SU-DHL-6 (cell line): ENCODE measurements at regions not wholly inside any gene's neighbourhood (a gene's known extent, or its start where the extent isn't known, plus 50 kb on each side); places are given as distances from the start of the nearest gene placed in this dataset.

Source experiments
- H2AFZ ChIP-seq: fragments of 200-600 bp; sonication (generic); 2 replicates; pipeline ENCODE4 v1.6.1; 2014; ENCODE audit warnings: low read depth, mild to moderate bottlenecking, moderate library complexity, mixed read lengths, antibody characterized with exemption, low read length; ENCODE audit not compliant: severe bottlenecking
- H3F3A ChIP-seq: fragments of 200-600 bp; shearing (Covaris generic); 2 replicates; pipeline ENCODE4 v1.6.0; 2016; ENCODE audit warnings: antibody characterized with exemption, mild to moderate bottlenecking; ENCODE audit not compliant: insufficient read depth
- H3K27ac ChIP-seq: fragments of 200-600 bp; sonication (generic); 2 replicates; pipeline ENCODE4 v1.5.1; 2016; ENCODE audit warnings: low read depth, mild to moderate bottlenecking, low read length, moderate library complexity, mixed read lengths
- H3K27me3 ChIP-seq: fragments of 200-600 bp; sonication (generic), shearing (Covaris generic); 2 replicates; pipeline ENCODE4 v1.6.0; 2014; ENCODE audit warnings: mild to moderate bottlenecking, low read length
- H3K36me3 ChIP-seq: fragments of 200-600 bp; sonication (generic); 2 replicates; pipeline ENCODE4 v1.6.1; 2014; ENCODE audit warnings: mild to moderate bottlenecking, low read length, mixed read lengths
- H3K4me2 ChIP-seq: fragments of 300-600, 200-600 bp; shearing (Covaris generic), sonication (generic); 2 replicates; pipeline ENCODE4 v1.6.0; 2014; ENCODE audit warnings: low read length, low read depth, mild to moderate bottlenecking; ENCODE audit not compliant: poor library complexity, severe bottlenecking
- H3K4me3 ChIP-seq: fragments of 200-600 bp; sonication (generic); 2 replicates; pipeline ENCODE4 v1.5.1; 2014; ENCODE audit warnings: antibody characterized with exemption, low read length, mild to moderate bottlenecking, mixed read lengths; ENCODE audit not compliant: insufficient read depth, poor library complexity, severe bottlenecking
- H3K79me2 ChIP-seq: fragments of 200-600 bp; sonication (generic); 2 replicates; pipeline ENCODE4 v1.6.1; 2014; ENCODE audit warnings: mild to moderate bottlenecking, low read length, moderate library complexity; ENCODE audit not compliant: insufficient read depth
- H3K9ac ChIP-seq: fragments of 200-600 bp; sonication (generic); 2 replicates; pipeline ENCODE4 v1.7.0; 2014; ENCODE audit warnings: mild to moderate bottlenecking, low read length
- H3K9me2 ChIP-seq: fragments of 200-600 bp; sonication (generic); replicated peaks from 2 replicates; pipeline ENCODE4 v1.6.1; 2014; ENCODE audit warnings: low read length; ENCODE audit not compliant: insufficient read depth
- H3K9me3 ChIP-seq: fragments of 200-600 bp; sonication (generic); 2 replicates; pipeline ENCODE4 v1.6.1; 2014; ENCODE audit warnings: low read length, mixed read lengths; ENCODE audit not compliant: insufficient read depth
- H4K20me1 ChIP-seq: fragments of 200-600 bp; sonication (generic); 2 replicates; pipeline ENCODE4 v1.6.1; 2014; ENCODE audit warnings: low read depth, mild to moderate bottlenecking, antibody characterized with exemption, low read length, moderate library complexity, mixed read lengths
- EZH2phosphoT487 ChIP-seq: fragments of 200-600 bp; sonication (generic), shearing (Covaris generic); conservative IDR thresholded peaks from 2 replicates; pipeline ENCODE4 v1.6.1; 2018; ENCODE audit warnings: mild to moderate bottlenecking, antibody characterized with exemption, low read length, moderate library complexity, mixed read lengths
- TF ChIP-seq, protein P1 (sequence below): fragments of 200-600 bp; sonication (generic); IDR thresholded peaks from one replicate; pipeline ENCODE4 v1.5.1; 2017; ENCODE audit warnings: antibody characterized with exemption, mild to moderate bottlenecking, low read length, moderate library complexity; ENCODE audit not compliant: insufficient read depth, poor library complexity, severe bottlenecking

DNA sequence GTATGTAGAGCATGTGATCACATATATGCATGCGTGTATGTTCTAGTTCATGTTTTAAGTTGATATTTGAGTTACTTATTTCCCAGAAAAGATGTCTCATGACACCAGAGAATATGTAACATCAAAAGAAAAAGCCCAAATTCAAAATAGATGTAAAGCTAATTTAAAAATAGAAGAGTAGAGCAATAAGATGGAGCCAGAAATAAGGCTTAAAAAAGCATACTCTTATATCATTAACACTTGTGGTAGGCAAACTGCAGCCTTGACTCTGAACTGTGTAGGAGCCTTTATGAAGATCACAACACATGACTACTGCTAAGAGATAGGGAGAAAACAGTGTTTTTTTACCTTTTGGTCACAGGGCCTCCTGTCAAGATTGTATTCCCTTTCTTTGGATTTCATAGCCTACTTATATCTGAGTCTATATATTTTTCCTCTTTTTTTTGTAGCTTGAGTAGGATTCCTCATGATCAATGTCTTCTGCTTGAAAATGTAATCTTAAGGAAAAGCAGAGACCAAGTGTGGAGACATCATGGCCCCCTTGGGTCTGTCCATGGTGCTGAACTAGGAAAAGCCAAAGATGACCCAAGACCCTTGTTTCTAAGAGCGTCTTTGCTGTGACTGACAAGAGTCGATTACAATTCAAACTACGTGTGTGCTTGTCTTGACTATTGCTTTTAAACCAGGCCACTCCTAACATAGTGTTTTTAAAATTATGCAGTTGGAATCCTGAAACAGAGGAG lies 390.4 kb downstream of the SHISA9 start:
- no peak overlapping the region for H3K4me3 ChIP-seq
- H3F3A ChIP-seq: no peaks in the 10 kb centered on the region
- no peak overlapping the region for H2AFZ ChIP-seq
- TF ChIP-seq, protein P1, sequence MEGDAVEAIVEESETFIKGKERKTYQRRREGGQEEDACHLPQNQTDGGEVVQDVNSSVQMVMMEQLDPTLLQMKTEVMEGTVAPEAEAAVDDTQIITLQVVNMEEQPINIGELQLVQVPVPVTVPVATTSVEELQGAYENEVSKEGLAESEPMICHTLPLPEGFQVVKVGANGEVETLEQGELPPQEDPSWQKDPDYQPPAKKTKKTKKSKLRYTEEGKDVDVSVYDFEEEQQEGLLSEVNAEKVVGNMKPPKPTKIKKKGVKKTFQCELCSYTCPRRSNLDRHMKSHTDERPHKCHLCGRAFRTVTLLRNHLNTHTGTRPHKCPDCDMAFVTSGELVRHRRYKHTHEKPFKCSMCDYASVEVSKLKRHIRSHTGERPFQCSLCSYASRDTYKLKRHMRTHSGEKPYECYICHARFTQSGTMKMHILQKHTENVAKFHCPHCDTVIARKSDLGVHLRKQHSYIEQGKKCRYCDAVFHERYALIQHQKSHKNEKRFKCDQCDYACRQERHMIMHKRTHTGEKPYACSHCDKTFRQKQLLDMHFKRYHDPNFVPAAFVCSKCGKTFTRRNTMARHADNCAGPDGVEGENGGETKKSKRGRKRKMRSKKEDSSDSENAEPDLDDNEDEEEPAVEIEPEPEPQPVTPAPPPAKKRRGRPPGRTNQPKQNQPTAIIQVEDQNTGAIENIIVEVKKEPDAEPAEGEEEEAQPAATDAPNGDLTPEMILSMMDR: no peak
- no peak for TF ChIP-seq EZH2phosphoT487
- no peaks in the 10 kb centered on the region for H4K20me1 ChIP-seq
- no peaks in the 10 kb centered on the region for H3K79me2 ChIP-seq
- H3K27me3 ChIP-seq: no peaks in the 10 kb centered on the region
- H3K27ac ChIP-seq: no peak overlapping the region
- no peaks in the 10 kb centered on the region for H3K9me2 ChIP-seq
- H3K4me2 ChIP-seq: no peak overlapping the region
- no peak overlapping the region for H3K9ac ChIP-seq
- no peaks in the 10 kb centered on the region for H3K9me3 ChIP-seq
- no peaks in the 10 kb centered on the region for H3K36me3 ChIP-seq

DNA sequence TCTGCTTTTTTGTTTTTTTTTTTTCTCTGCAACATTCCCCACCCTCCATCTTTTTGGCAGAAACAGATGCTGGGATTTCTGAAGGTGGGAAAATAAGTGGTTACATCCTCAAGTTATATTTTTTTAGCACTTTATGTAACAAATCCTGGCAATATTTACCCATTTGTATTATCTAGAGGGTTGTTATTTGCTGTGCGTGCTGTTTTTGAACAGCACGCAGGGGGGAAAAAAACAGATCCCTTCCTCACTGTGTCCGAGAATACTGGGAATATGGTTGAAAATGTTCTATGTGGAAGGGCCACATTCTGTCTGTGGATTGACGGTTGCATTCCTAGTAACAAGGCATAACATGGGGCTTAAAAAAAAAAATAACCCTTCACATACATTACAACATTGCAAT lies 394.8 kb downstream of the SHISA9 start:
- no peaks in the 10 kb centered on the region for H3K79me2 ChIP-seq
- TF ChIP-seq, protein P1: no peak
- no peak for TF ChIP-seq EZH2phosphoT487

DNA sequence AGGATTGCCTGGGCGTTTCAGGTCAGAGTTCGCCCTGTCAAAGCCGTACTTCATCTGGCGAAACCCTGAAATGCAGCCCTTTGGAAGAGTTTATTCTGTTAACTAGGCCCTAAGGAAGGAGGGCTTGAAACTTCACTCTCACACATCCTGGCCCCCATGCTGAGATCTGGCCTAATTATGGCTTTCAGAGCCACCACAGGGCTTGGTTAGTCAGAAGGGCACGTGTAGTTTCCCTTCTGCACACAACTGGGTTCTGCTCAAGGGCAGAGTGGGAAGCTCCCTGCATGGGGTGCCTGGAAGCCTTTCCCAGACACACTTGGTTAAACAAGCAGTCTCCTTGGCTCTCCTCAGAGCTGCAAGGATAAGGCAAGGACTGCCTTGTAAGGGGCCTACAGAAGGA lies 397.3 kb downstream of the SHISA9 start:
- Histone ChIP-seq H3K9ac (no peak overlapping the region), H2AFZ (no peak overlapping the region), H3K79me2 (no peaks in the 10 kb centered on the region), H3K27ac (no peak overlapping the region), H4K20me1 (no peaks in the 10 kb centered on the region), H3K4me2 (no peak overlapping the region), H3K27me3 (no peaks in the 10 kb centered on the region), H3K9me3 (no peaks in the 10 kb centered on the region), H3K9me2 (no peaks in the 10 kb centered on the region), H3K4me3 (no peak overlapping the region), H3K36me3 (no peaks in the 10 kb centered on the region), H3F3A (no peaks in the 10 kb centered on the region)
- TF ChIP-seq, protein P1: no peak
- TF ChIP-seq EZH2phosphoT487: no peak

More for the DNA sequence above, 394.8 kb downstream of the SHISA9 start:
- no peak overlapping the region for H3K9ac ChIP-seq
- no peaks in the 10 kb centered on the region for H3K27me3 ChIP-seq
- no peaks in the 10 kb centered on the region for H4K20me1 ChIP-seq
- no peaks in the 10 kb centered on the region for H3K9me3 ChIP-seq
- no peak overlapping the region for H3K4me2 ChIP-seq
- H3K36me3 ChIP-seq: no peaks in the 10 kb centered on the region
- H2AFZ ChIP-seq: no peak overlapping the region
- no peak overlapping the region for H3K27ac ChIP-seq
- no peaks in the 10 kb centered on the region for H3K9me2 ChIP-seq
- H3K4me3 ChIP-seq: no peak overlapping the region
- H3F3A ChIP-seq: no peaks in the 10 kb centered on the region
